ENCODE measurements at regions not wholly inside any gene's neighbourhood (a gene's known extent, or its start where the extent isn't known, plus 50 kb on each side); places are given as distances from the start of the nearest gene placed in this dataset.

DNA sequence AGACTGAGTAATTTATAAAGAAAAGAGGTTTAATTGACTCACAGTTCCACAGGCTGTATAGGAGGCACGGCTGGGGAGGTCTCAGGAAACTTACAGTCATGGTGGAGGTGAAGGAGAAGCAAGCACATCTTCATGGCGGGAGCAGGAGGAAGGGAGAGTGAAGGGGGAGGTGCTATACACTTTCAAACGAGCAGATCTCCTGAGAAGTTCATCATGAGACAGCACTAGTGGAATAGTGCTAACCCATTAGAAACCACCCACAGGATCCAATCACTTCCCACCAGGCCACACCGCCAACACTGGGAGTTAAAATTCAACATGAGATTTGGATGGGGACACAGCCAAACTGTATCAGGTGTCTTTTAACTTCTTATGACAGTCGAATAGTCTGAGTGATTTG lies 1459.3 kb upstream of the ACO1 start:
- Histone ChIP-seq H3F3A (ENCODE audit: control insufficient read depth, insufficient read depth) (no peaks in the 10 kb centered on the region), H3K27me3 (ENCODE audit: control insufficient read depth, low read length) (no peaks in the 10 kb centered on the region), H3K9me2 (replicated peaks; ENCODE audit: control insufficient read depth, low read length) (no peaks in the 10 kb centered on the region), H3K79me2 (ENCODE audit: control insufficient read depth, low read length) (no peaks in the 10 kb centered on the region), H3K36me3 (ENCODE audit: control insufficient read depth, low read length) (no peaks in the 10 kb centered on the region), H3K27ac (ENCODE audit: low read depth, low read length) (no peak overlapping the region), H3K4me2 (ENCODE audit: low read length) (no peak overlapping the region), H3K9me3 (ENCODE audit: control insufficient read depth, insufficient read depth, low read length) (no peaks in the 10 kb centered on the region), H4K20me1 (ENCODE audit: control insufficient read depth, insufficient read depth, low read depth, low read length) (no peaks in the 10 kb centered on the region), H3K4me1 (ENCODE audit: control insufficient read depth, low read length) (no peaks in the 10 kb centered on the region), H3K4me3 (ENCODE audit: low read length) (no peak overlapping the region)
- TF ChIP-seq EZH2phosphoT487 (IDR thresholded peaks at IDR 0.05; ENCODE audit: borderline replicate concordance, low read length) = no peak
- TF ChIP-seq, protein P1, sequence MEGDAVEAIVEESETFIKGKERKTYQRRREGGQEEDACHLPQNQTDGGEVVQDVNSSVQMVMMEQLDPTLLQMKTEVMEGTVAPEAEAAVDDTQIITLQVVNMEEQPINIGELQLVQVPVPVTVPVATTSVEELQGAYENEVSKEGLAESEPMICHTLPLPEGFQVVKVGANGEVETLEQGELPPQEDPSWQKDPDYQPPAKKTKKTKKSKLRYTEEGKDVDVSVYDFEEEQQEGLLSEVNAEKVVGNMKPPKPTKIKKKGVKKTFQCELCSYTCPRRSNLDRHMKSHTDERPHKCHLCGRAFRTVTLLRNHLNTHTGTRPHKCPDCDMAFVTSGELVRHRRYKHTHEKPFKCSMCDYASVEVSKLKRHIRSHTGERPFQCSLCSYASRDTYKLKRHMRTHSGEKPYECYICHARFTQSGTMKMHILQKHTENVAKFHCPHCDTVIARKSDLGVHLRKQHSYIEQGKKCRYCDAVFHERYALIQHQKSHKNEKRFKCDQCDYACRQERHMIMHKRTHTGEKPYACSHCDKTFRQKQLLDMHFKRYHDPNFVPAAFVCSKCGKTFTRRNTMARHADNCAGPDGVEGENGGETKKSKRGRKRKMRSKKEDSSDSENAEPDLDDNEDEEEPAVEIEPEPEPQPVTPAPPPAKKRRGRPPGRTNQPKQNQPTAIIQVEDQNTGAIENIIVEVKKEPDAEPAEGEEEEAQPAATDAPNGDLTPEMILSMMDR (IDR thresholded peaks at IDR 0.05; ENCODE audit: low read depth, low read length, poor library complexity, severe bottlenecking) = no peak

DNA sequence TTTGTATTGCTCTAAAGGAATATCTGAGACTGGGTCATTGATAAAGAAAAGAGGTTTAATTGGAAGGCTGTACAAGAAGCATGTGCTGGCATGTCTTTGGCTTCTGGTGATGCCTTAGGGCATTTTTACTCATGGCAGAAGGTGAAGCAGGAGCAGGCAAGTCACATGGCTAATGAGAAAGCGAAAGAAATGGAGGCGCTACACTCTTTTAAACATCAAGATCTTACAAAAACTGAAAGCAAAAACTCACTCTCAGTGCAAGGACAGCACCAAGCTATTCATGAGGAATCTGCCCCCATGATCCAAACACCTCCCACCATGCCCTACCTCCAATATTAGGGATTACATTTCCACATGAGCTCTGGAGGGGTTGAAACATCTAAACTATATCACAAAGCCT lies 1458.8 kb upstream of the ACO1 start:
- no peak overlapping the region for H3K27ac ChIP-seq (ENCODE audit: low read depth, low read length)
- H3K4me3 ChIP-seq (ENCODE audit: low read length) = no peak overlapping the region
- H3K4me1 ChIP-seq (ENCODE audit: control insufficient read depth, low read length) = no peaks in the 10 kb centered on the region
- no peaks in the 10 kb centered on the region for H3K36me3 ChIP-seq (ENCODE audit: control insufficient read depth, low read length)
- H4K20me1 ChIP-seq (ENCODE audit: control insufficient read depth, insufficient read depth, low read depth, low read length) = no peaks in the 10 kb centered on the region
- no peak for TF ChIP-seq EZH2phosphoT487 (IDR thresholded peaks at IDR 0.05; ENCODE audit: borderline replicate concordance, low read length)
- TF ChIP-seq, protein P1 (IDR thresholded peaks at IDR 0.05; ENCODE audit: low read depth, low read length, poor library complexity, severe bottlenecking) = no peak
- H3F3A ChIP-seq (ENCODE audit: control insufficient read depth, insufficient read depth) = no peaks in the 10 kb centered on the region
- no peaks in the 10 kb centered on the region for H3K27me3 ChIP-seq (ENCODE audit: control insufficient read depth, low read length)
- no peak overlapping the region for H3K4me2 ChIP-seq (ENCODE audit: low read length)
- no peaks in the 10 kb centered on the region for H3K9me3 ChIP-seq (ENCODE audit: control insufficient read depth, insufficient read depth, low read length)
- H3K9me2 ChIP-seq (replicated peaks; ENCODE audit: control insufficient read depth, low read length) = no peaks in the 10 kb centered on the region
- H3K79me2 ChIP-seq (ENCODE audit: control insufficient read depth, low read length) = no peaks in the 10 kb centered on the region

DNA sequence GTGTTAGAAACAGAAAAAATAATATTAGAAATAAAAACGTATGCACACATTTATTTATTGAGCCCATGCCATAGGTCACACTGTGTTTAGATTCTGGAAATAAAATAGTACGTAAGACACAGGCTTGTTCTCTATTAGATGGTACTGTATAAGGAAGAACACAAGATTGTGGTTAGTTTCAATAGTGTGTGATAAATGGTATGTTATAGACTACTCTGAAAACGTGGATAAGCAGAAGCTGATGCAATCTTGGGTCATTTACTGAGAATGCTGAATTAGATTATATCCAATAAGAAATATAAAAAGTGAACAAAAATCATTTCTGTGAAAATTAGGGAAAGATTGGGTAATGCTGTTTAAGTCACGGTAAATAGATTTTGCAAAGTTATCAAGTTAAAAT lies 1456.4 kb upstream of the ACO1 start:
- no peak for TF ChIP-seq EZH2phosphoT487 (IDR thresholded peaks at IDR 0.05; ENCODE audit: borderline replicate concordance, low read length)
- TF ChIP-seq, protein P1 (IDR thresholded peaks at IDR 0.05; ENCODE audit: low read depth, low read length, poor library complexity, severe bottlenecking) = no peak
- no peaks in the 10 kb centered on the region for H3K9me3 ChIP-seq (ENCODE audit: control insufficient read depth, insufficient read depth, low read length)
- no peak overlapping the region for H3K4me2 ChIP-seq (ENCODE audit: low read length)
- H3K27ac ChIP-seq (ENCODE audit: low read depth, low read length) = no peak overlapping the region
- H3K9me2 ChIP-seq (replicated peaks; ENCODE audit: control insufficient read depth, low read length) = no peaks in the 10 kb centered on the region
- H3F3A ChIP-seq (ENCODE audit: control insufficient read depth, insufficient read depth) = no peaks in the 10 kb centered on the region
- no peaks in the 10 kb centered on the region for H3K79me2 ChIP-seq (ENCODE audit: control insufficient read depth, low read length)
- H3K27me3 ChIP-seq (ENCODE audit: control insufficient read depth, low read length) = no peaks in the 10 kb centered on the region
- no peaks in the 10 kb centered on the region for H3K36me3 ChIP-seq (ENCODE audit: control insufficient read depth, low read length)
- H4K20me1 ChIP-seq (ENCODE audit: control insufficient read depth, insufficient read depth, low read depth, low read length) = no peaks in the 10 kb centered on the region
- H3K4me3 ChIP-seq (ENCODE audit: low read length) = no peak overlapping the region
- no peaks in the 10 kb centered on the region for H3K4me1 ChIP-seq (ENCODE audit: control insufficient read depth, low read length)

DNA sequence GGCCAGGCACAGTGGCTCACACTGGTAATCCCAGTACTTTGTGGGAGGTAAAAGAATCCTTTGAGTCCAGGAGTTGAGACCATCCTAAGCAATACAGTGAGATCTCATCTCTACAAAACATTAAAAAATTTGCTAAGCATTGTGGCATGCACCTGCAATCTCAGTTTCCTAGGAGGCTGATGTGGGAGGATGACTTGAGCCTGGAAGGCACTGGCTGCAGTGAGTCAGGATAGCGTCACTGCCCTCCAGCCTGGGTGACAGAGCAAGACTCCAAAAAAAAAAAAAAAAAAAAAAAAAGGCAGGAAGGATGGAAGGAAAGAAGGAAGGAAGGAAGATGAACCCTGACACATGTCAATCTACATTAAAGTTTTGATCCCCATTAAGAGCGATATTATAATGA lies 1452.2 kb upstream of the ACO1 start:
- no peaks in the 10 kb centered on the region for H3K4me1 ChIP-seq (ENCODE audit: control insufficient read depth, low read length)
- no peak overlapping the region for H3K4me2 ChIP-seq (ENCODE audit: low read length)
- no peak overlapping the region for H3K4me3 ChIP-seq (ENCODE audit: low read length)
- H3K27ac ChIP-seq (ENCODE audit: low read depth, low read length) = no peak overlapping the region
- no peaks in the 10 kb centered on the region for H4K20me1 ChIP-seq (ENCODE audit: control insufficient read depth, insufficient read depth, low read depth, low read length)
- no peaks in the 10 kb centered on the region for H3K9me3 ChIP-seq (ENCODE audit: control insufficient read depth, insufficient read depth, low read length)
- H3K9me2 ChIP-seq (replicated peaks; ENCODE audit: control insufficient read depth, low read length) = no peaks in the 10 kb centered on the region
- H3K79me2 ChIP-seq (ENCODE audit: control insufficient read depth, low read length) = no peaks in the 10 kb centered on the region
- no peak for TF ChIP-seq EZH2phosphoT487 (IDR thresholded peaks at IDR 0.05; ENCODE audit: borderline replicate concordance, low read length)
- TF ChIP-seq, protein P1 (IDR thresholded peaks at IDR 0.05; ENCODE audit: low read depth, low read length, poor library complexity, severe bottlenecking) = no peak
- no peaks in the 10 kb centered on the region for H3K36me3 ChIP-seq (ENCODE audit: control insufficient read depth, low read length)
- no peaks in the 10 kb centered on the region for H3F3A ChIP-seq (ENCODE audit: control insufficient read depth, insufficient read depth)
- no peaks in the 10 kb centered on the region for H3K27me3 ChIP-seq (ENCODE audit: control insufficient read depth, low read length)

Data from DOHH2 (cell line).